Suprapubic skin (tissue), 4 donors: ENCODE measurements at regions not wholly inside any gene's neighbourhood (a gene's known extent, or its start where the extent isn't known, plus 50 kb on each side); places are given as distances from the start of the nearest gene placed in this dataset.
"Not testable (repeated sequence)": the region's sequence is repeated elsewhere in the genome, so short reads cannot be mapped to it uniquely, and the experiment has no call there.

ENCODE experiments used
- DNase-seq, 2 donors: peaks; one replicate each; pipeline ENCODE4 v3.0.0-alpha.2; 2019; ENCODE audit warnings: low spot score in 2 of 2
- H3K27ac ChIP-seq: fragments of 200-600 bp; sonication (generic); one replicate; pipeline ENCODE4 v1.5.1; 2019
- H3K27me3 ChIP-seq: fragments of 200-600 bp; sonication (generic); one replicate; pipeline ENCODE4 v1.5.1; 2019
- H3K36me3 ChIP-seq: fragments of 200-600 bp; sonication (generic); one replicate; pipeline ENCODE4 v1.5.1; 2019
- H3K4me1 ChIP-seq: fragments of 200-600 bp; sonication (generic); one replicate; pipeline ENCODE4 v1.5.1; 2019
- H3K4me3 ChIP-seq: fragments of 200-600 bp; sonication (generic); one replicate; pipeline ENCODE4 v1.5.1; 2019; ENCODE audit warnings: mild to moderate bottlenecking
- H3K9me3 ChIP-seq: fragments of 200-600 bp; sonication (generic); one replicate; pipeline ENCODE4 v1.5.1; 2019
- EP300 ChIP-seq: sonication (generic); formaldehyde crosslinking; IDR thresholded peaks from one replicate; pipeline ENCODE4 v1.6.1; 2017; ENCODE audit warnings: antibody characterized with exemption
- POLR2A ChIP-seq, 2 donors: fragments of 450-650 bp; IDR thresholded peaks; one replicate each; pipeline ENCODE4 v1.6.1; 2017; ENCODE audit warnings: antibody characterized with exemption in 2 of 2, mild to moderate bottlenecking in 2 of 2, moderate library complexity in 2 of 2
- POLR2AphosphoS5 ChIP-seq, 3 donors: sonication (generic); formaldehyde crosslinking; IDR thresholded peaks; one replicate each; pipeline ENCODE4 v1.6.1; 2017; ENCODE audit warnings: antibody characterized with exemption in 3 of 3
- WGBS: methylation state at CpG from one replicate; pipeline ENCODE4 v1.1.5; 2018; 5-methylcytosine and 5-hydroxymethylcytosine counted together
- TF ChIP-seq, protein P1 (sequence below), 2 donors: fragments of 200-600 bp in 1 of 2; fragments of 450-650 bp in 1 of 2; sonication (generic) in 1 of 2; IDR thresholded peaks; one replicate each; pipeline ENCODE4 v1.5.1; 2016 to 2019; ENCODE audit warnings: antibody characterized with exemption in 2 of 2, mild to moderate bottlenecking in 1 of 2, moderate library complexity in 1 of 2

DNA sequence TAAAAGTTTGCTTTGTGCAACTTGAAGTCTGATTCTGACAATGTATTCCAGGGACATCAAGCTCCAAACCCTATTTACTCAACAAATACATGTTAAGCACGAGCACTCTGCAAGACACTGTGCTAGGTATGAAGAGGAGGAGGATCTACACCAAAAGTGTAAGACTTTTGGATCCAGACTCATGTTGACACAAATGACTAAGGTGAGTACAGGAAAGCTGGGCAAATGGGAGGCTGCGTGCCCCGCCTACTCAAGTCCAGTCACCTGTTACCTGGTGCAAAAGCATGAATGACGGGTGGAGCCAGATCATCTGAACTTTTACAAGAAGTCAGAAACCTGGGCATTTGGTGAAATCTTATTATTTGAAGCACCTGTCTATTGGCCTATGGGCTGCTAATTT is 120.7 kb downstream of the ABCC12 start:
- no peak for DNase-seq

DNA sequence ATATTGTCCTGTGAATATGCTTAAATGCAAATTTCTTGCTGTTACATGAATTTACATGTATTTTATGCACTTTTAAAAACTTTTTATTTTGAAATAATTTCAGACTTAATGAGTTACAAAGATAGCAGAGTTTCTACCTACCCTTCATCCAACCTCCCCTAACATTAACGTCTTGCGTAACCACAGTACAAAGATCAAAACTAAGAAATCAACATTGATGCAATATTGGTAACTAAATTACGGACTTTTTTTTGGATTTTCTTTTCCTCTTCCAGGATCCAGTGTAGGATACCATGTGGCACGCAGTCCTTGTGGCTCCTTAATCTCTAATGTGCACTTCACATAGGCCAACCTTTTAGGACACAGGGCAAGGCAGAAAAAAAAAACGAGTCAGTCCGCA is 124.9 kb downstream of the ABCC12 start:
- Histone ChIP-seq H3K4me3 (no peak overlapping the region), H3K36me3 (no peaks in the 10 kb centered on the region), H3K27ac (no peak overlapping the region), H3K4me1 (no peaks in the 10 kb centered on the region), H3K27me3 (no peaks in the 10 kb centered on the region), H3K9me3 (no peaks in the 10 kb centered on the region)
- TF ChIP-seq, protein P1, sequence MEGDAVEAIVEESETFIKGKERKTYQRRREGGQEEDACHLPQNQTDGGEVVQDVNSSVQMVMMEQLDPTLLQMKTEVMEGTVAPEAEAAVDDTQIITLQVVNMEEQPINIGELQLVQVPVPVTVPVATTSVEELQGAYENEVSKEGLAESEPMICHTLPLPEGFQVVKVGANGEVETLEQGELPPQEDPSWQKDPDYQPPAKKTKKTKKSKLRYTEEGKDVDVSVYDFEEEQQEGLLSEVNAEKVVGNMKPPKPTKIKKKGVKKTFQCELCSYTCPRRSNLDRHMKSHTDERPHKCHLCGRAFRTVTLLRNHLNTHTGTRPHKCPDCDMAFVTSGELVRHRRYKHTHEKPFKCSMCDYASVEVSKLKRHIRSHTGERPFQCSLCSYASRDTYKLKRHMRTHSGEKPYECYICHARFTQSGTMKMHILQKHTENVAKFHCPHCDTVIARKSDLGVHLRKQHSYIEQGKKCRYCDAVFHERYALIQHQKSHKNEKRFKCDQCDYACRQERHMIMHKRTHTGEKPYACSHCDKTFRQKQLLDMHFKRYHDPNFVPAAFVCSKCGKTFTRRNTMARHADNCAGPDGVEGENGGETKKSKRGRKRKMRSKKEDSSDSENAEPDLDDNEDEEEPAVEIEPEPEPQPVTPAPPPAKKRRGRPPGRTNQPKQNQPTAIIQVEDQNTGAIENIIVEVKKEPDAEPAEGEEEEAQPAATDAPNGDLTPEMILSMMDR (IDR thresholded peaks at IDR 0.05) = no peak
- no peak for TF ChIP-seq EP300
- TF ChIP-seq POLR2AphosphoS5 (IDR thresholded peaks at IDR 0.05) = no peak
- TF ChIP-seq POLR2A (IDR thresholded peaks at IDR 0.05) = no peak
- DNase-seq = no peak
- 87% methylated on average over 6 of the region's 6 CpGs for WGBS

More for the DNA sequence above, 120.7 kb downstream of the ABCC12 start:
- no peaks in the 10 kb centered on the region for H3K9me3 ChIP-seq
- TF ChIP-seq POLR2A (IDR thresholded peaks at IDR 0.05) (no peak), POLR2AphosphoS5 (IDR thresholded peaks at IDR 0.05) (no peak), EP300 (no peak)
- TF ChIP-seq, protein P1 (IDR thresholded peaks at IDR 0.05) = no peak
- H3K36me3 ChIP-seq = no peaks in the 10 kb centered on the region
- H3K4me3 ChIP-seq = no peak overlapping the region
- 81% methylated on average over 4 of the region's 4 CpGs for WGBS
- H3K27me3 ChIP-seq = no peaks in the 10 kb centered on the region
- no peak overlapping the region for H3K27ac ChIP-seq
- no peaks in the 10 kb centered on the region for H3K4me1 ChIP-seq

DNA sequence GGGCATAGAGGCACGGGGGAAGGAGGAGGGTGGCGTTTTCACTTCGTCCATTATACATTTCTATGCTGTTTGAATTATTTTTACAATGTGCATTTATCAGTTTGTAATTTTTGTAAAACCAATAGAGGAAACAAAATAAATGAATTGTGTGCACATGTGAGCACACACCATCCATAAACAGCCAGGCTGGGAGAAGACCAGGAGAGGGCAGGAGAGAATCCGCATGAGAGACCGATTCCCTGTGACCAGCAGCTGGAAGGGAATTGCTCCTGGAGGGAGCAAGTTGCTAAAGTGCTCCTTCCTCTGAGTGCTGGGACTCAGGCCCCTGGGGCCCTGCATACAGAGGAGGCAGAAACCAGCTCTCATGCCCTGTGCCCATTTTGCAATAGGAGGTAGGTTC is 126.0 kb downstream of the ABCC12 start:
- whole genome bisulfite sequencing = 86% methylated on average over 5 of the region's 5 CpGs
- Histone ChIP-seq H3K36me3 (no peaks in the 10 kb centered on the region), H3K27ac (no peak overlapping the region), H3K4me1 (no peaks in the 10 kb centered on the region), H3K4me3 (no peak overlapping the region), H3K9me3 (no peaks in the 10 kb centered on the region), H3K27me3 (no peaks in the 10 kb centered on the region)
- DNase-seq = no peak
- TF ChIP-seq POLR2AphosphoS5 (IDR thresholded peaks at IDR 0.05) = no peak
- no peak for TF ChIP-seq EP300
- TF ChIP-seq, protein P1 (IDR thresholded peaks at IDR 0.05) = no peak
- no peak for TF ChIP-seq POLR2A (IDR thresholded peaks at IDR 0.05)

DNA sequence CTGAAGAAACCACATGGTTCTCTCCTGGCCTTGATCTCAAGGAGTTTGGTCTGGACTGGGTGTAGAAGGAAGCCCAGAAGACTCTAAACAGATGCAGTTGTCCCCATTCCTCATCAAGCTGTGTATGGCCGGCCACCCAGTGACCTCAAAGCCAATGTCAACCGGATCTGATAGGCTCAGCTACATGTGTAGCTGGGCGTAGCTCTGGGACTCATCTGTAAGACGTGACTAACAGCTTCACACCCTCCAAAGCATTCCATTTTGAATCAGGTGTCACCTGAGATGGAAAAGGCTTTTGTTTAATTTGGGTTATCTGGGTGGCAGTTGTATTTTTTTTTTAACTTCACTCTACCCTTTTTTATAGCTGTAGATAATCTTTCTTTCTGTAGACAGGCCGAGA is 130.4 kb downstream of the ABCC12 start:
- no peak for TF ChIP-seq POLR2A (IDR thresholded peaks at IDR 0.05)
- Histone ChIP-seq H3K27ac (no peak overlapping the region), H3K4me3 (no peak overlapping the region), H3K36me3 (no peaks in the 10 kb centered on the region), H3K4me1 (no peaks in the 10 kb centered on the region), H3K27me3 (no peaks in the 10 kb centered on the region), H3K9me3 (no peaks in the 10 kb centered on the region)
- no peak for DNase-seq
- WGBS = 82% methylated on average over 5 of the region's 5 CpGs

DNA sequence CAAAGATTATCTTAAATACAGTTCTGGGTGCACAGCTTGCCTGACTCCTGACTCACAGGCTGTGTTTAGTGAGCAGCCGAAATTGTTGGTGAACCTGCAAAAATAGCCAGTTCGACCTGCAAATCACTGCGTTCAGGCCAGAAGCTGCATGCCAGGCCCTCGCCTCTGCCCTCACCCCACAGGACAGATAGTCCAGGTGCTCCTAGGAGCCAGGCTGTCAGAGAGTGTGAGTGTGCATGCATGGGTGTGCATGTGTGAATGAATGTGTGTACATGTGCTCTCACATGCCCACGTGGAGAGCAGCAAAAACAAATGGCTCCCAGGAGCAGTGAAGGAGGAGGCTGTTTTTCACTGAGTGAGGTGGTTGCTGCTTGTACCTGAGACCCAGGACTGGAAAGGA is 131.8 kb downstream of the ABCC12 start:
- Histone ChIP-seq H3K4me3 (no peak overlapping the region), H3K27ac (no peak overlapping the region), H3K4me1 (no peaks in the 10 kb centered on the region), H3K27me3 (no peaks in the 10 kb centered on the region), H3K36me3 (no peaks in the 10 kb centered on the region), H3K9me3 (no peaks in the 10 kb centered on the region)
- WGBS = 54% methylated on average over 5 of the region's 5 CpGs
- DNase-seq = no peak
- TF ChIP-seq, protein P1 (IDR thresholded peaks at IDR 0.05) = no peak
- no peak for TF ChIP-seq POLR2AphosphoS5 (IDR thresholded peaks at IDR 0.05)
- no peak for TF ChIP-seq POLR2A (IDR thresholded peaks at IDR 0.05)
- TF ChIP-seq EP300 = no peak

DNA sequence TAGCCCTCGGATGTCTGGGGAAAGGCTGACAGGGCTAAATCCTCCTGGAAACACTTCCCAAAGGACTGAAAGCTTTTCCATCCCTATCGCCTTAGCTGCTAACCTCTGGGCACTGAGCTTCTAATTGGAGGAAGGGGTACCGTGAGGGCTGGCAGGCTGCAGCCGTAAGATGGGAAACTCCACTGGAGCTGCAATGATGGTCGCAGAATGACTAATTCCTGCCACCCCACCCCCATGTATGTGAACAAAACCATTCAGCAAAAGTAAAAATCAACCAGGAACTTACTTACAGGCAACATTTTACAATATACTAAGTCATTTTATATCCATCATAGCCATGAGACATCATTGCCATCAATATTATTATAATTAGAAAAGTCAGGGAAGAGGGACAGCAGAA is 133.3 kb downstream of the ABCC12 start:
- Histone ChIP-seq H3K4me3 (no peak overlapping the region), H3K27ac (no peak overlapping the region), H3K36me3 (no peaks in the 10 kb centered on the region), H3K4me1 (no peaks in the 10 kb centered on the region), H3K27me3 (no peaks in the 10 kb centered on the region), H3K9me3 (no peaks in the 10 kb centered on the region)
- TF ChIP-seq POLR2AphosphoS5 (IDR thresholded peaks at IDR 0.05) (no peak), POLR2A (IDR thresholded peaks at IDR 0.05) (no peak), EP300 (no peak)
- TF ChIP-seq, protein P1 (IDR thresholded peaks at IDR 0.05) = no peak
- no peak for DNase-seq
- WGBS = 80% methylated on average over 5 of the region's 5 CpGs

DNA sequence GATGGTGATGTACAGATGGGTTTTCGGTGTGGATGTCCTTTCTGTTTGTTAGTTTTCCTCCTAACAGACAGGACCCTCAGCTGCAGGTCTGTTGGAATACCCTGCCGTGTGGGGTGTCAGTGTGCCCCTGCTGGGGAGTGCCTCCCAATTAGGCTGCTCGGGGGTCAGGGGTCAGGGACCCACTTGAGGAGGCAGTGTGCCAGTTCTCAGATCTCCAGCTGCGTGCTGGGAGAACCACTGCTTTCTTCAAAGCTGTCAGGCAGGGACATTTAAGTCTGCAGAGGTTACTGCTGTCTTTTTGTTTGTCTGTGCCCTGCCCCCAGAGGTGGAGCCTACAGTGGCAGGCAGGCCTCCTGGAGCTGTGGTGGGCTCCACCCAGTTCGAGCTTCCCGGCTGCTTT is 135.2 kb downstream of the ABCC12 start:
- not testable (repeated sequence) for H3K4me1 ChIP-seq, H3K4me3 ChIP-seq, H3K9me3 ChIP-seq, H3K36me3 ChIP-seq, DNase-seq, H3K27me3 ChIP-seq, H3K27ac ChIP-seq
- 52% methylated on average over 2 of the region's 6 CpGs for WGBS
